ENCODE measurements at regions not wholly inside any gene's neighbourhood (a gene's known extent, or its start where the extent isn't known, plus 50 kb on each side); places are given as distances from the start of the nearest gene placed in this dataset.
"Not testable (repeated sequence)": the region's sequence is repeated elsewhere in the genome, so short reads cannot be mapped to it uniquely, and the experiment has no call there.

- TF ChIP-seq, protein P1, sequence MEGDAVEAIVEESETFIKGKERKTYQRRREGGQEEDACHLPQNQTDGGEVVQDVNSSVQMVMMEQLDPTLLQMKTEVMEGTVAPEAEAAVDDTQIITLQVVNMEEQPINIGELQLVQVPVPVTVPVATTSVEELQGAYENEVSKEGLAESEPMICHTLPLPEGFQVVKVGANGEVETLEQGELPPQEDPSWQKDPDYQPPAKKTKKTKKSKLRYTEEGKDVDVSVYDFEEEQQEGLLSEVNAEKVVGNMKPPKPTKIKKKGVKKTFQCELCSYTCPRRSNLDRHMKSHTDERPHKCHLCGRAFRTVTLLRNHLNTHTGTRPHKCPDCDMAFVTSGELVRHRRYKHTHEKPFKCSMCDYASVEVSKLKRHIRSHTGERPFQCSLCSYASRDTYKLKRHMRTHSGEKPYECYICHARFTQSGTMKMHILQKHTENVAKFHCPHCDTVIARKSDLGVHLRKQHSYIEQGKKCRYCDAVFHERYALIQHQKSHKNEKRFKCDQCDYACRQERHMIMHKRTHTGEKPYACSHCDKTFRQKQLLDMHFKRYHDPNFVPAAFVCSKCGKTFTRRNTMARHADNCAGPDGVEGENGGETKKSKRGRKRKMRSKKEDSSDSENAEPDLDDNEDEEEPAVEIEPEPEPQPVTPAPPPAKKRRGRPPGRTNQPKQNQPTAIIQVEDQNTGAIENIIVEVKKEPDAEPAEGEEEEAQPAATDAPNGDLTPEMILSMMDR (conservative IDR thresholded peaks at IDR 0.05; ENCODE audit: low read depth, low read length): not testable (repeated sequence)
- TF ChIP-seq RAD21 (IDR thresholded peaks at IDR 0.05; ENCODE audit: low read length); MXI1 (IDR thresholded peaks at IDR 0.05; ENCODE audit: borderline replicate concordance, low read depth, low read length): not testable (repeated sequence)
These were observed 192.0 kb upstream of the ETV3 start for GRCh38 chr1:157330177-157330576.
